ENCODE measurements at regions not wholly inside any gene's neighbourhood (a gene's known extent, or its start where the extent isn't known, plus 50 kb on each side); places are given as distances from the start of the nearest gene placed in this dataset.

DNA sequence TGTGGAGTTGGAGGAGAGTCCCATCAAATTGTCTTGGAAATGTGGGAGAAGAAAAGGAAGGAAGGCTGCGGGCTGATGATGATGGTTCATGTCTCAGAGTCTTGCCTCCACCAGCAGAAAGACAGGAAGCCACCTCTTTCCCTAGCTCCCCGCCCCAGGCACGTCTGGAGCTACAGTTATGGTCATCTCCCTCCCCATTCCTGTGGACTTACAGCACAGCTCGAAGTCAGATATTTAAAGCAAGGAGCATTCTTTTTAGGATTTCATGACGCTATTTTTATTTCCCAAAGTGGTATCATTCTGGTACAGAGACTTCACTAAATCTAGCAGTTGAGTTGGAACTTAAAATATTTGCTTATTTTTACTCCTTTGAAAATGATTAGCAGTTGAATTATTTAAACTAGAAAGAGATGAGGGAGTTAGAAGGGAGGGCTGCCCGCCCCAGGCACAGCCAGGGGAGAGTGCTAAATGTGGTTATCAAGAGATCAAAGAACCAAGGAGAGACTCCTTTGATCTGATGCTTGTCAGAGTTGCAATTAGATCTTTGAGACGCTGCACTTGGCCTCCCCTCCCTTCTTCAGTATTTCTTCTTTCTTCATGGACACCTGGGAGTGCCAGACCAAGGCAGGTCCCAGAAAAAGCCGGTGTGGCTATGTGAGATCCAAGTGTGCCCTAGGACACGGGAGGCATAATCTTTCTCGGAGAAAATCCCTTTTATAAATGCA, 199.9 kb upstream of the SOX4 start:
- Histone ChIP-seq H3K4me3 (no peak overlapping the region), H3K9me3 (no peaks in the 10 kb centered on the region), H3K36me3 (no peaks in the 10 kb centered on the region), H3K27ac (no peak overlapping the region), H3K27me3 (no peaks in the 10 kb centered on the region), H3K4me1 (ENCODE audit: insufficient read depth) (peaks cover 2% of the 10 kb centered on the region)
- WGBS, 3 donors, result 55 to 67% (median 59%) methylated on average over 10 of the region's 10 CpGs
- TF ChIP-seq EP300 (IDR thresholded peaks at IDR 0.05) (no peak), POLR2A (IDR thresholded peaks at IDR 0.05) (no peak)
- TF ChIP-seq, protein P1, sequence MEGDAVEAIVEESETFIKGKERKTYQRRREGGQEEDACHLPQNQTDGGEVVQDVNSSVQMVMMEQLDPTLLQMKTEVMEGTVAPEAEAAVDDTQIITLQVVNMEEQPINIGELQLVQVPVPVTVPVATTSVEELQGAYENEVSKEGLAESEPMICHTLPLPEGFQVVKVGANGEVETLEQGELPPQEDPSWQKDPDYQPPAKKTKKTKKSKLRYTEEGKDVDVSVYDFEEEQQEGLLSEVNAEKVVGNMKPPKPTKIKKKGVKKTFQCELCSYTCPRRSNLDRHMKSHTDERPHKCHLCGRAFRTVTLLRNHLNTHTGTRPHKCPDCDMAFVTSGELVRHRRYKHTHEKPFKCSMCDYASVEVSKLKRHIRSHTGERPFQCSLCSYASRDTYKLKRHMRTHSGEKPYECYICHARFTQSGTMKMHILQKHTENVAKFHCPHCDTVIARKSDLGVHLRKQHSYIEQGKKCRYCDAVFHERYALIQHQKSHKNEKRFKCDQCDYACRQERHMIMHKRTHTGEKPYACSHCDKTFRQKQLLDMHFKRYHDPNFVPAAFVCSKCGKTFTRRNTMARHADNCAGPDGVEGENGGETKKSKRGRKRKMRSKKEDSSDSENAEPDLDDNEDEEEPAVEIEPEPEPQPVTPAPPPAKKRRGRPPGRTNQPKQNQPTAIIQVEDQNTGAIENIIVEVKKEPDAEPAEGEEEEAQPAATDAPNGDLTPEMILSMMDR (IDR thresholded peaks at IDR 0.05), result no peak
- intact Hi-C loops (cut with DNase I), result no loop called here
- DNase-seq, result no peak

DNA sequence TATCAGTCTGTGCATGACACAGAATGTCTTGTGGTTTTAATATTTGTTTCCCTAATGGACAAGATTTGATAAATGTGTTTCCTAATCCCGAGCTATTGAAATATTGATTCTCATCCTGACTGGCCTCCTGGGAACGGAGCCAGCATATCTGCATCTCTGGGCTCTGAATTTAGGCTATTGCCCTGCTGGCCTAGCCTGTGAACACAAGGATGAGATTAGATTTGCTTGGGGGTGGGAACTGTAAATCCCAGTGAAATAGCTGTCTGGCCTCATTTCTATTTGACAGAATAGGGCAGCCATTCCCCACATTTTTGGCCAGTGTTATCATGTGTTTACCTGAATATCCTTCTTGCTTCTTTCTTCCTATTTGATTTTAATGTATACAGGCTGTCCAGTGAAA, 198.4 kb upstream of the SOX4 start:
- Histone ChIP-seq H3K9me3 (no peaks in the 10 kb centered on the region), H3K36me3 (no peaks in the 10 kb centered on the region), H3K27ac (no peak overlapping the region), H3K27me3 (no peaks in the 10 kb centered on the region), H3K4me3 (no peak overlapping the region), H3K4me1 (ENCODE audit: insufficient read depth) (peaks cover 2% of the 10 kb centered on the region)
- 12 to 57% (median 33%) methylated on average over 2 of the region's 2 CpGs for WGBS, 3 donors
- no peak for TF ChIP-seq POLR2A (IDR thresholded peaks at IDR 0.05)
- TF ChIP-seq, protein P1 (IDR thresholded peaks at IDR 0.05), result no peak
- no peak for TF ChIP-seq EP300 (IDR thresholded peaks at IDR 0.05)
- no peak for DNase-seq
- intact Hi-C loops (cut with DNase I), result no loop called here

DNA sequence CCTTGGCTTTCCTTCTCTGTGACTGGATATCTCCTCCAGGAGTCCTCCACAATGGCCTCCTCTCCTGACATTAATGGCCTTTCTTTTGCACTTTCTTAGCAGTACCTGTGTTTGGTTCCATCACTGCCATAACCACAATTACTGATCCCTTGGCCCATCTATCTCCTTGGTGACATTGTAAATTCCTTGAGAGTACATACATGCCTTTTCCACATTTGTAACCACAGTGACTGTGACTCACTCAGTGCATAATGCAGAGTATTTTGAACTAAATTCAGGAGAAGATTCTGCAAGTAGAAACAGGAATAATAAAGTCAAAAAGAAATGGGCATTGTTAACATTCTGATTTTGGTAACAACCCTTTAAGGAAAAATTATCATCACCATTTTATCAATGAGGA, 197.2 kb upstream of the SOX4 start:
- H3K4me1 ChIP-seq (ENCODE audit: insufficient read depth), result peaks cover 2% of the 10 kb centered on the region
- no peaks in the 10 kb centered on the region for H3K27me3 ChIP-seq
- no peaks in the 10 kb centered on the region for H3K36me3 ChIP-seq
- H3K4me3 ChIP-seq, result no peak overlapping the region
- no peak for DNase-seq
- TF ChIP-seq EP300 (IDR thresholded peaks at IDR 0.05) (no peak), POLR2A (IDR thresholded peaks at IDR 0.05) (no peak)
- TF ChIP-seq, protein P1 (IDR thresholded peaks at IDR 0.05), result no peak
- no peak overlapping the region for H3K27ac ChIP-seq
- H3K9me3 ChIP-seq, result no peaks in the 10 kb centered on the region
- intact Hi-C loops (cut with DNase I), result no loop called here

DNA sequence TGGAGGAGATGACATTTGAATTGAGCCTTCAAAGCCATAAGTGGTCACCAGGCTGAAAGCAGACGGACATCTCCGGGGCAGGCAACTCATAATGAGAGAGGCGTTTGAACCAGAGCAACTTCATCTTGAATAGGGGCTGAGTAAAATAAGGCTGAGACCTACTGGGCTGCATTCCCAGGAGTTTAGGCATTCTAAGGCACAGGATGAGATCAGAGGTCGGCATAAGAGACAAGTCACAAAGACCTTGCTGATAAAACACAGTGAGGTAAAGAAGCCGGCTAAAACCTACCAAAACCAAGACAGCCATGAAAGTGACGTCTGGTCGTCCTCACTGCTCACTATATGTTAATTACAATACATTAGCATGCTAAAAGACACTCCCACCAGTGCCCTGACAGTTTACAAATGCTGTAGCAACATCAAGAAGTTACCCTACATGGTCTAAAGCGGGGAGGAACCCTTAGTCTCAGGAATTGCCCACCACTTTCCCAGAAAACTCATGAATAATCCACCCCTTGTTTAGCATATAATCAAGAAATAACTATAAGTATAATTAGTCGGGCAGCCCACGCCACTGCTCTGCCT, 194.7 kb upstream of the SOX4 start:
- no peak for DNase-seq
- TF ChIP-seq, protein P1 (IDR thresholded peaks at IDR 0.05), result no peak
- TF ChIP-seq POLR2A (IDR thresholded peaks at IDR 0.05) (no peak), EP300 (IDR thresholded peaks at IDR 0.05) (no peak)
- Histone ChIP-seq H3K9me3 (no peaks in the 10 kb centered on the region), H3K4me1 (ENCODE audit: insufficient read depth) (peaks cover 8% of the 10 kb centered on the region), H3K27ac (no peak overlapping the region), H3K4me3 (no peak overlapping the region), H3K27me3 (no peaks in the 10 kb centered on the region), H3K36me3 (no peaks in the 10 kb centered on the region)
- 91 to 98% (median 96%) methylated on average over 10 of the region's 10 CpGs for WGBS, 3 donors
- intact Hi-C loops (cut with DNase I), result no loop called here
